ENCODE measurements at regions not wholly inside any gene's neighbourhood (a gene's known extent, or its start where the extent isn't known, plus 50 kb on each side); places are given as distances from the start of the nearest gene placed in this dataset.
A peak's percentile ranks its signal among the peaks of the same experiment; 100 is the strongest.
"Not testable (repeated sequence)": the region's sequence is repeated elsewhere in the genome, so short reads cannot be mapped to it uniquely, and the experiment has no call there.

DNA sequence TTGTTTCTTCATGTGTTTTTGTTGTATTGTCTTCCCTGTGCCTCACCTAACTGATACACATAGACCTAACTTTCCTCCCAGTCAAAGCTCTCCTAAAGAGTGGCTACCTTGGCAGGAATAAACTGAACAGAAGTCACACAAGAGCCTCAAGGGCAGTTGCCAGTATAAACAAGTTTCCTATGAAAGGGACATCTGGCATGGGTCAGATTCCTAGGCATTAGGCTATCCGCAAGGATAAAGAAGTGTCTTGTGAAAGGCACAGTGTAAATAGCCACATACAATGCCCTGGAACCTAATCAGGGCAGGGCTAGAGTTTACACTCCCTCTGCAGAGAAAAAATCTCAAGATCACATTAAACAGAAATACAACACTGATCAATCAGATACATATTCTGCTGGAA lies 220.8 kb downstream of the SPANXN3 start:
- H3K4me3 ChIP-seq = no peak overlapping the region
- no peaks in the 10 kb centered on the region for H3K4me1 ChIP-seq
- H2AFZ ChIP-seq (replicated peaks) = no peak overlapping the region
- Mint-ChIP-seq H3K4me3 (no peak overlapping the region), H3K27me3 (ENCODE audit: insufficient read depth, low read depth) (no peaks in the 10 kb centered on the region), H3K36me3 (no peaks in the 10 kb centered on the region), H3K27ac (no peak overlapping the region), H3K9me3 (peaks cover 3% of the 10 kb centered on the region), H3K4me1 (no peaks in the 10 kb centered on the region)
- peak overlapping the region; percentile 55 for H3K27ac ChIP-seq
- peak; percentile 66 for DNase-seq (ENCODE audit: low spot score)
- TF ChIP-seq EZH2phosphoT487 (IDR thresholded peaks at IDR 0.05) = no peak
- TF ChIP-seq EZH2 (IDR thresholded peaks at IDR 0.05) = no peak
- TF ChIP-seq, protein P1, sequence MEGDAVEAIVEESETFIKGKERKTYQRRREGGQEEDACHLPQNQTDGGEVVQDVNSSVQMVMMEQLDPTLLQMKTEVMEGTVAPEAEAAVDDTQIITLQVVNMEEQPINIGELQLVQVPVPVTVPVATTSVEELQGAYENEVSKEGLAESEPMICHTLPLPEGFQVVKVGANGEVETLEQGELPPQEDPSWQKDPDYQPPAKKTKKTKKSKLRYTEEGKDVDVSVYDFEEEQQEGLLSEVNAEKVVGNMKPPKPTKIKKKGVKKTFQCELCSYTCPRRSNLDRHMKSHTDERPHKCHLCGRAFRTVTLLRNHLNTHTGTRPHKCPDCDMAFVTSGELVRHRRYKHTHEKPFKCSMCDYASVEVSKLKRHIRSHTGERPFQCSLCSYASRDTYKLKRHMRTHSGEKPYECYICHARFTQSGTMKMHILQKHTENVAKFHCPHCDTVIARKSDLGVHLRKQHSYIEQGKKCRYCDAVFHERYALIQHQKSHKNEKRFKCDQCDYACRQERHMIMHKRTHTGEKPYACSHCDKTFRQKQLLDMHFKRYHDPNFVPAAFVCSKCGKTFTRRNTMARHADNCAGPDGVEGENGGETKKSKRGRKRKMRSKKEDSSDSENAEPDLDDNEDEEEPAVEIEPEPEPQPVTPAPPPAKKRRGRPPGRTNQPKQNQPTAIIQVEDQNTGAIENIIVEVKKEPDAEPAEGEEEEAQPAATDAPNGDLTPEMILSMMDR (IDR thresholded peaks at IDR 0.05) = no peak
- H3K9ac ChIP-seq = no peak overlapping the region
- H3K4me2 ChIP-seq = no peak overlapping the region
- H3K36me3 ChIP-seq = no peaks in the 10 kb centered on the region
- no peaks in the 10 kb centered on the region for H3K79me2 ChIP-seq (ENCODE audit: low read depth)
- no peaks in the 10 kb centered on the region for H3K27me3 ChIP-seq
- H3F3A ChIP-seq (ENCODE audit: low read depth) = peaks cover 3% of the 10 kb centered on the region
- H3K9me3 ChIP-seq (ENCODE audit: low read depth) = no peaks in the 10 kb centered on the region
- H4K20me1 ChIP-seq (ENCODE audit: low read depth) = no peaks in the 10 kb centered on the region

DNA sequence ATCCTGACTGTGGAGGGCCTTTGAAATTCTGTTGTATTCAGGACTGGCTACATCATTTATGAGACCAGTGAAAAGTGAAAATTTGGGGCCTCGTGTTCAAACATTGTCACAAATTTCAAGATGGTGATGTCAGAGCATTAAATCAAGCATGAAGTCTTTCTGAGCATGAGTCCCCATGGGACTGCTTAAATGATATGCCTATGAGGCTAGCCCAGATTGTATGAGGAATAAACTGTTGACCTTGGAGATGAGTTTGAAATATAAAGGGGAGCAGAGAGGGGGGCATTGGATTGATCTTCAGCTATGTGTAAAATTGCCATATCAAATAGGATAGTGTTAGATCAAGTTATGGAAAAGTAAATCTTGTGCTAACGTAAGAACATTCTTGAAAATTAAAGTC lies 230.0 kb downstream of the SPANXN3 start:
- H3K27ac ChIP-seq = no peak overlapping the region

DNA sequence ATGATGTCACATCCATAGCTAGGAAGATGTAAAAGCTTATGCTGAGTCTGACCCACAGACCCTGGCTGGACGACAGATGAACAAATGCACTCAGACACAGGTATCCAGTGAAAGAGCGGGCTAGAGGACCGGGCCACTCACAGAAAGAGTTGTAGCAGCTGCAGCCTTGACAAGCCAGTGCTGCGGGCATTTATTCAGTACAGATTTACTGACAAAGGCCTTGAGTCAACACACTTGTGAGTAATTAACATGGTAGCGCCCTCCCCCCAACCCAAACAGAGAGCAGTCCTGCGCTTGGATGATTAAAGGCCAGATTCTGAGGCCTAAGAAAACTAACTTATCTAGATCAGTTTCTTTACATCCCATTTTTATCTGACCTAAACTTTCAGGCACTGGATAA lies 244.6 kb downstream of the SPANXN4 start:
- H3K9me3 Mint-ChIP-seq = no peaks in the 10 kb centered on the region
- Histone ChIP-seq H3K27me3 (no peaks in the 10 kb centered on the region), H3K27ac (no peak overlapping the region), H3K4me2 (no peak overlapping the region), H4K20me1 (ENCODE audit: low read depth) (no peaks in the 10 kb centered on the region), H3F3A (ENCODE audit: low read depth) (no peaks in the 10 kb centered on the region), H2AFZ (replicated peaks) (no peak overlapping the region), H3K79me2 (ENCODE audit: low read depth) (no peaks in the 10 kb centered on the region), H3K9me3 (ENCODE audit: low read depth) (no peaks in the 10 kb centered on the region), H3K4me3 (no peak overlapping the region), H3K9ac (no peak overlapping the region), H3K36me3 (no peaks in the 10 kb centered on the region), H3K4me1 (no peaks in the 10 kb centered on the region)
- TF ChIP-seq, protein P1 (IDR thresholded peaks at IDR 0.05) = no peak
- TF ChIP-seq EZH2 (IDR thresholded peaks at IDR 0.05) (no peak), EZH2phosphoT487 (IDR thresholded peaks at IDR 0.05) (no peak)
- H3K4me1 Mint-ChIP-seq = no peaks in the 10 kb centered on the region
- H3K36me3 Mint-ChIP-seq = no peaks in the 10 kb centered on the region
- H3K27ac Mint-ChIP-seq = no peak overlapping the region
- no peak overlapping the region for H3K4me3 Mint-ChIP-seq
- peaks cover 3% of the 10 kb centered on the region for H3K27me3 Mint-ChIP-seq (ENCODE audit: insufficient read depth, low read depth)
- no peak for DNase-seq (ENCODE audit: low spot score)

More for the DNA sequence above, 230.0 kb downstream of the SPANXN3 start:
- no peak overlapping the region for H3K9ac ChIP-seq
- no peaks in the 10 kb centered on the region for H3K9me3 ChIP-seq (ENCODE audit: low read depth)
- no peaks in the 10 kb centered on the region for H3K36me3 Mint-ChIP-seq
- no peaks in the 10 kb centered on the region for H3K79me2 ChIP-seq (ENCODE audit: low read depth)
- no peaks in the 10 kb centered on the region for H3K27me3 Mint-ChIP-seq (ENCODE audit: insufficient read depth, low read depth)
- H3K4me3 ChIP-seq = no peak overlapping the region
- no peak overlapping the region for H3K4me3 Mint-ChIP-seq
- no peaks in the 10 kb centered on the region for H3F3A ChIP-seq (ENCODE audit: low read depth)
- TF ChIP-seq, protein P1 (IDR thresholded peaks at IDR 0.05) = no peak
- TF ChIP-seq EZH2phosphoT487 (IDR thresholded peaks at IDR 0.05) = no peak
- TF ChIP-seq EZH2 (IDR thresholded peaks at IDR 0.05) = no peak
- H3K27ac Mint-ChIP-seq = no peak overlapping the region
- H3K27me3 ChIP-seq = no peaks in the 10 kb centered on the region
- no peak overlapping the region for H2AFZ ChIP-seq (replicated peaks)
- no peaks in the 10 kb centered on the region for H3K4me1 Mint-ChIP-seq
- no peaks in the 10 kb centered on the region for H4K20me1 ChIP-seq (ENCODE audit: low read depth)
- no peak for DNase-seq (ENCODE audit: low spot score)
- H3K4me1 ChIP-seq = no peaks in the 10 kb centered on the region
- no peaks in the 10 kb centered on the region for H3K9me3 Mint-ChIP-seq
- no peaks in the 10 kb centered on the region for H3K36me3 ChIP-seq
- H3K4me2 ChIP-seq = no peak overlapping the region

DNA sequence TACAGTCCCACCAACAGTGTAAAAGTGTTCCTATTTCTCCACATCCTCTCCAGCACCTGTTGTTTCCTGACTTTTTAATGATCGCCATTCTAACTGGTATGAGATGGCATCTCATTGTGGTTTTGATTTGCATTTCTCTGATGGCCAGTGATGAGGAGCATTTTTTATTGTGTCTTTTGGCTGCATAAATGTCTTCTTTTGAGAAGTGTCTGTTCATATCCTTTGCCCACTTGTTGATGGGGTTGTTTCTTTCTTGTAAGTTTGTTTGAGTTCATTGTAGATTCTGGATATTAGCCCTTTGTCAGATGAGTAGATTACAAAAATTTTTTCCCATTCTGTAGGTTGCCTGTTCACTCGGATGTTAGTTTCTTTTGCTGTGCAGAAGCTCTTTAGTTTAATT lies 218.9 kb downstream of the SPANXN4 start:
- H3K9me3 ChIP-seq (ENCODE audit: low read depth) = peaks cover 11% of the 10 kb centered on the region
- not testable (repeated sequence) for DNase-seq (ENCODE audit: low spot score); H3K4me1 Mint-ChIP-seq; H3K27me3 ChIP-seq; H2AFZ ChIP-seq (replicated peaks); H3K27ac Mint-ChIP-seq; H3K36me3 Mint-ChIP-seq; H3K27ac ChIP-seq; H3K27me3 Mint-ChIP-seq (ENCODE audit: insufficient read depth, low read depth); H3K4me1 ChIP-seq; H3F3A ChIP-seq (ENCODE audit: low read depth); H3K36me3 ChIP-seq; H3K4me2 ChIP-seq; H3K9me3 Mint-ChIP-seq; H3K4me3 ChIP-seq; H4K20me1 ChIP-seq (ENCODE audit: low read depth); H3K9ac ChIP-seq; H3K4me3 Mint-ChIP-seq; H3K79me2 ChIP-seq (ENCODE audit: low read depth)
